Activated naive CD4-positive, alpha-beta T cell treated with anti-CD3 and anti-CD28 coated beads for 36 hours (primary cell): ENCODE measurements at regions not wholly inside any gene's neighbourhood (a gene's known extent, or its start where the extent isn't known, plus 50 kb on each side); places are given as distances from the start of the nearest gene placed in this dataset.
"Not testable (repeated sequence)": the region's sequence is repeated elsewhere in the genome, so short reads cannot be mapped to it uniquely, and the experiment has no call there.

Source experiments
- CTCF ChIA-PET: fragments of 350-600 bp; sonication (Branson Sonifier 250); formaldehyde crosslinking; loops from one replicate; lab custom pipeline; 2021; ENCODE audit warnings: antibody characterized with exemption; lab: Charles Lee
- DNase-seq: peaks from one replicate; pipeline ENCODE4 v3.0.0-alpha.2; 2020
- H3K27ac Mint-ChIP-seq: one replicate; pipeline ENCODE4 v1.8.0; 2021; ENCODE audit warnings: mild to moderate bottlenecking, mixed read lengths
- H3K27me3 Mint-ChIP-seq: one replicate; pipeline ENCODE4 v1.8.0; 2021; ENCODE audit warnings: low read depth, mixed read lengths
- H3K36me3 Mint-ChIP-seq: one replicate; pipeline ENCODE4 v1.8.0; 2021; ENCODE audit warnings: low read depth, mixed read lengths
- H3K4me1 Mint-ChIP-seq: one replicate; pipeline ENCODE4 v1.8.0; 2021; ENCODE audit warnings: low read depth, mixed read lengths
- H3K4me3 Mint-ChIP-seq: one replicate; pipeline ENCODE4 v1.8.0; 2021; ENCODE audit warnings: mild to moderate bottlenecking, moderate library complexity, mixed read lengths
- H3K9me3 Mint-ChIP-seq: one replicate; pipeline ENCODE4 v1.8.0; 2021; ENCODE audit warnings: mixed read lengths
- intact Hi-C: fragments of 100-400 bp; cut with micrococcal nuclease; formaldehyde crosslinking; loops from one replicate; pipeline ENCODE4 v1.15.1; 2023

DNA sequence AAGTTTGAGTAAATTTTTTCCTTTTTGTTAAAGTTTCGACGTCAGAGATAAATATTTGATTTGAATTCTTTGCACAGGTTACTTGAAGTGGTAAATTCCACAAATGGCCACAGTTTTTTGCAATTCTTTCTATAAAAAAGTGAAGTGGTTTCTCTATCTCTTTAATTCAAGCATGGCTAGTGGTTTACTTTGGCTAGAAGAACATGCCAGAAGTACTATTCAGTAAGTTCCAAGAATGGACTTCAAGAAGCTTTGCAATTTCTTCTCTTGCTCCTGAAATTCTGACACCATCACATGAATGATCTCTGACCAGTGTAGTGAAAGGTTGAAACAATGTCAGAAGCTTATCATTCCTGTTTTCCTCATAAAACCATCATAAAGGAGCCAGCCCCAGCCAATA is 55.7 kb upstream of the RNPC3 start:
- intact Hi-C loops: no loop called here
- Mint-ChIP-seq H3K9me3 (no peaks in the 10 kb centered on the region), H3K36me3 (no peaks in the 10 kb centered on the region), H3K4me1 (no peaks in the 10 kb centered on the region), H3K4me3 (no peak overlapping the region), H3K27me3 (peaks cover 12% of the 10 kb centered on the region), H3K27ac (no peak overlapping the region)
- no peak for DNase-seq
- CTCF ChIA-PET: interaction anchor here (0.7 kb wide), 1 partner anchor 9 kb away, joined by 4 read pairs; no protein-coding TSS in a partner anchor

DNA sequence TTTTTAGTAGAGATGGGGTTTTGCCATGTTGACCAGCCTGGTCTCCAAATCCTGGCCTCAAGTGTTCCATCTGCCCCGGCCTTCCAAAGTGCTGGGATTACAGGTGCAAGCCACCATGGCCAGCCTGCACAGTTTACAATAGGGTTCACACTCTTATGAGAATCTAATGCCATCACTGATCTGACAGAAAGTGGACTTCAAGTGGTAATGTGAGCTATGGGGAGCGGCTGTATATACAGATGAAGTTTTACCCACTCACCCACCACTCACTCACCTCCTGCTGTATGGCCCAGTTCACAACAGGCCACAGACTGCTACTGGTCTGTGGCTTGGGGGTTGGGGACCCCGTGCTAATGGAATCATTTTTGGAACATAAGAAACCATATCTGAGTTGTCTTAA is 58.4 kb upstream of the RNPC3 start:
- H3K4me1 Mint-ChIP-seq: no peaks in the 10 kb centered on the region
- peaks cover 12% of the 10 kb centered on the region for H3K27me3 Mint-ChIP-seq
- no peak for DNase-seq
- intact Hi-C loops: no loop called here
- CTCF ChIA-PET: interaction anchor here (0.8 kb wide), 1 partner anchor 17 kb away, joined by 5 read pairs; no protein-coding TSS in a partner anchor
- no peaks in the 10 kb centered on the region for H3K36me3 Mint-ChIP-seq
- no peak overlapping the region for H3K4me3 Mint-ChIP-seq
- no peak overlapping the region for H3K27ac Mint-ChIP-seq
- no peaks in the 10 kb centered on the region for H3K9me3 Mint-ChIP-seq

DNA sequence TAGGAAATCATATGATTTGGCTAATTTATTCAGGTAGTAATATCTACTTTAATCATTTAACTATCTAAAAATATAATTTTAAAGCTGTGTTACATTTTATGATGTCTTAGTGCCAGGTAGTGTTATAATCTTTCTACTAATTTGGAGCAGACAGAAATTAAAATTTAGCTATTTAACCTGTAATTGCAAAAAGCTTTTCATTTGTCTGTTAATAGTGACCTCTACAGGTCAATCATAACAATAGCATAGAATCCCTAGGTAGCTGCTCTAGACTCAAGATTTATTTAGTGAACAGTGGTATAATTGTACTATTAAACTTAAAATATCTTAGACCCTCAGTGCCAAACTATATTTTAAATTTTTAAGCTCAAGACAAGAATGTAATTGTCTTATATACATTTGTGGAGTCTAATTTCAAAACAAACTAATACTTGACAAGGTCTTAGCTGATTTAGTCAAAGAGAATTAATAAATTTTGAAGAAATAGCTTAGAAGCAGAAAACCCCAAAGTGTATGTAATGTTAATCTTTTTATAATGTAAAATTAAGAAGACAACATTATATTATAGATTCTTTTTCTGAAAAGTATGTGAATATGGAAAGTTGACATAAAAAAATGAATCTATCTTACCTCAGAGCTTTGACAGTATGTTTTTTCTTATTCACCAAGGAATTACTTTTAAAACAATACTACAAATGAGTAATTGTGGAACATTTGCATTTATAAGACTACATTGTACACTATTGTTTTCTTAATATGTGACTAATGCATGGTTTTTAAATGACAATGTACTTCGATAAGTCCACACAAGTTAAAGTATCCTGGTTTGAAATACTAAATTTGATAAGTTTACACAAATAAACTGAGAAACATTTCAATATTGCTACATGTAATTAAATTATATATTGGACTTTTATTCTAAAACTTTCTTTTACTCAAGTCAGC is 64.1 kb upstream of the RNPC3 start:
- Mint-ChIP-seq H3K4me3 (no peak overlapping the region), H3K4me1 (no peaks in the 10 kb centered on the region), H3K9me3 (no peaks in the 10 kb centered on the region), H3K27ac (no peak overlapping the region), H3K36me3 (no peaks in the 10 kb centered on the region), H3K27me3 (no peaks in the 10 kb centered on the region)
- intact Hi-C loops: loop anchor here (1.0 kb wide), 2 partner anchors 54 to 355 kb away; no protein-coding TSS in a partner anchor
- DNase-seq: no peak
- CTCF ChIA-PET: interaction anchor here (0.6 to 1.8 kb wide), 20 partner anchors 8 to 1941 kb away, joined by 3 to 11 read pairs (median 4); no protein-coding TSS in a partner anchor

DNA sequence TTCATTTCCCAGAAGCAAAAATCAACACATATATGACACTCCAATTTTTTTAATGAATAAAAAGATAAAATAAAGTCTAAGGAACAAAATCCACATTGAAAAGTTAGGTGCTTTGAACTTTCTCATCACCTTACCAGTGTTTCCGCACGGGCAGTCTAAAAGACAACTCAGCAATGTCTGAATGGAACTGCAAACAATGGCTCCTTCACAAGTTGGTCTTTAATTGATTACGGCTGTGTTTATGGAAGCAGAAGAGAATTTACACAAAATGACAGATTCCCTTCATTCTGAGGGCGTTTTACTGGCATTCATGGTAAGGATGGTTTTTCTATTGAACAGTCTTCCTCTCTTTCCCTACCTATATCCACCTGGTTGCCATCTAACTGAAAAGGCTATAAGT is 65.0 kb upstream of the RNPC3 start:
- H3K36me3 Mint-ChIP-seq: no peaks in the 10 kb centered on the region
- H3K27me3 Mint-ChIP-seq: no peaks in the 10 kb centered on the region
- H3K9me3 Mint-ChIP-seq: no peaks in the 10 kb centered on the region
- no peak for DNase-seq
- H3K4me1 Mint-ChIP-seq: no peaks in the 10 kb centered on the region
- H3K4me3 Mint-ChIP-seq: no peak overlapping the region
- intact Hi-C loops: no loop called here
- CTCF ChIA-PET: interaction anchor here (0.8 to 1.8 kb wide), 9 partner anchors 9 to 1940 kb away, joined by 3 to 10 read pairs (median 4); no protein-coding TSS in a partner anchor
- H3K27ac Mint-ChIP-seq: no peak overlapping the region

DNA sequence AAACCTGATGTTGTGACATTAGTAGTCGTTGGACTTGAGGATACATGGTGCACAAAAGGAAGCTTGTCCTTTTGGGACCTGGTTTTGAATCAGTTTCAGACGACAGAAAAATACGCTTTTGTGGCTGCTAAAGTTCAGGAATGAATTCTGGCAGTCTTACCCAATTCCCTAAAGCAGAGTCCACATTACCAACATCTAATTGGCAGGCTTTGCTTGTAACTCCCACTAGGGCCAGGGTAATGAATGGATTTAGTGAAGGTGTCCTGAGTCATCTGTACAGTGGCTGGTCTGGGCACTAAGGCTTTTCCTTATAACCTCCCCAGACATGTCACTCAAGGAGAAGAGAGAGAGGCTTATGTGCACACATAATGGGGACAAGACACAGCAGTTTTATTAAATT is 66.2 kb upstream of the RNPC3 start:
- CTCF ChIA-PET: no interaction called here
- DNase-seq: no peak
- no peaks in the 10 kb centered on the region for H3K4me1 Mint-ChIP-seq
- H3K4me3 Mint-ChIP-seq: no peak overlapping the region
- H3K36me3 Mint-ChIP-seq: no peaks in the 10 kb centered on the region
- H3K27ac Mint-ChIP-seq: no peak overlapping the region
- intact Hi-C loops: no loop called here
- no peaks in the 10 kb centered on the region for H3K27me3 Mint-ChIP-seq
- H3K9me3 Mint-ChIP-seq: no peaks in the 10 kb centered on the region

DNA sequence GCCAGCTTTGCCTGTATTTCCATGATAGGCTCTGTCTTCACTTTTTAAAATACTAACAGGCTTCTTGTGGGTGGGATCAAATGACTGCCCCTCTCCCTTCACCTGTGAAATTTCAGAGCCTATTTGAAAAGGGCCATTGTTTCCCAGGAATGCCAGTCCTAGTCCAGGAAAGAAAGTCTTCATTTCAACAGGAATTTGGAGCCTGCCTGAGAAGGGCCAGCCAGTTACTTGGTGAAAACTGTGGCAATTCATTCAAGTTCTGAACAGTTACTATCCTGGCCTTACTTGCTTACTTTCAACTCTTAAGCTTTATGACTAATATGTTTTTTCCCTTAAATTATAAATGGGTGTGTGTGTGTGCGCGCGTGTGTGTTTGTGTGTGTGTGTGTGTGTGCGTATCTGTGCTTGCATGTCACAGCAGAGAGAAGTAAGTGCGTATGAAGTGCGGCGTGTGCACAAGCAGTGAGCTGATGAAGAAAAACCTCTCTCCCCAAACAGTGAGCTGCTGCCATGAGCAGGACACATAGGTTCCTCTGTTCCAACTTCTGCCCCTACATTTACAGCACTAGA is 67.5 kb upstream of the RNPC3 start:
- H3K4me1 Mint-ChIP-seq: no peaks in the 10 kb centered on the region
- no peak overlapping the region for H3K27ac Mint-ChIP-seq
- no peak for DNase-seq
- CTCF ChIA-PET: interaction anchor here (0.8 kb wide), 1 partner anchor 10 kb away, joined by 5 read pairs; no protein-coding TSS in a partner anchor
- no peak overlapping the region for H3K4me3 Mint-ChIP-seq
- no peaks in the 10 kb centered on the region for H3K9me3 Mint-ChIP-seq
- intact Hi-C loops: no loop called here
- H3K27me3 Mint-ChIP-seq: no peaks in the 10 kb centered on the region
- H3K36me3 Mint-ChIP-seq: no peaks in the 10 kb centered on the region

DNA sequence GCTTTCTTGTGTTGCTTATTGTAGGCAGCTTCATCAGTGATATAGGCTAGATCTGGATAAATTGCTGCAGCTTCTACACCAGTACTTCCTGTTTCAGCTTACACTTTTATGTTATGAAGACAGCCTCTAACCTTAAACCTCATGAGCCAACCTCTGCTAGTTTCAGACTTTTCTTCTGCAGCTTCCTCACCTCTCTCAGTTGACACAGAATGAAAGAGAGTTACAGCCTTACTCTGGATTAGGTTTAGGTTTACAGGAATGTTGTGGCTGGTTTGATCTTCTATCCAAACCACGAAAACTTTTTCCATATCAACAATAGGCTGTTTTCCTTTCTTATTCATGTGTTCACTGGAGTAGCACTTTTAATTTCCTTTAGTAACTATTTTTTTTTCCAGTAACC is 76.9 kb upstream of the RNPC3 start:
- Mint-ChIP-seq H3K27ac (no peak overlapping the region), H3K4me1 (peaks cover 12% of the 10 kb centered on the region), H3K9me3 (no peaks in the 10 kb centered on the region), H3K27me3 (no peaks in the 10 kb centered on the region), H3K36me3 (no peaks in the 10 kb centered on the region), H3K4me3 (no peak overlapping the region)
- intact Hi-C loops: loop anchor here (2.0 kb wide), 1 partner anchor 66 kb away; no protein-coding TSS in a partner anchor
- DNase-seq: no peak
- CTCF ChIA-PET: interaction anchor here (0.6 to 2.3 kb wide), 4 partner anchors 13 to 342 kb away, joined by 3 to 10 read pairs (median 4); no protein-coding TSS in a partner anchor

DNA sequence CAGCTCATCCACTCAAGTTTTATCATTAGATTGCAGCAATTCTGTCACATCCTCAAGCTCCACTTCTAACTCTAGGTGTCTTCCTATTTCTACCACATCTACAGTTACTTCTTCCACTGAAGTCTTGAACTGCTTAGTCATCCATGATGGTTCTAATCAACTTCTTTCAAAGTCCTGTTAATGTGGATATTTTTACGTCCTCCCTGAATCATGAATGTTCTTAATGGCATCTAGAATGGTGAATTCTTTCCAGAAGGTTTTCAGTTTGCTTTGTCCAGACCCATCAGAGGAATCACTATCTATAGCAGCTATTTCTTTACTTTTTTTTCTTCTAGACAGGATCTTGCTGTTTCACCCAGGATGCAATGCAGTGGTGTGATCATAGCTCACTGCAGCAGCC is 78.0 kb upstream of the RNPC3 start:
- CTCF ChIA-PET: interaction anchor here (1.7 to 2.3 kb wide), 3 partner anchors 14 to 341 kb away, joined by 4 to 10 read pairs (median 4); no protein-coding TSS in a partner anchor
- H3K27me3 Mint-ChIP-seq: no peaks in the 10 kb centered on the region
- no peaks in the 10 kb centered on the region for H3K9me3 Mint-ChIP-seq
- intact Hi-C loops: no loop called here
- H3K36me3 Mint-ChIP-seq: no peaks in the 10 kb centered on the region
- DNase-seq: no peak
- no peak overlapping the region for H3K27ac Mint-ChIP-seq
- no peak overlapping the region for H3K4me3 Mint-ChIP-seq
- peaks cover 12% of the 10 kb centered on the region for H3K4me1 Mint-ChIP-seq

DNA sequence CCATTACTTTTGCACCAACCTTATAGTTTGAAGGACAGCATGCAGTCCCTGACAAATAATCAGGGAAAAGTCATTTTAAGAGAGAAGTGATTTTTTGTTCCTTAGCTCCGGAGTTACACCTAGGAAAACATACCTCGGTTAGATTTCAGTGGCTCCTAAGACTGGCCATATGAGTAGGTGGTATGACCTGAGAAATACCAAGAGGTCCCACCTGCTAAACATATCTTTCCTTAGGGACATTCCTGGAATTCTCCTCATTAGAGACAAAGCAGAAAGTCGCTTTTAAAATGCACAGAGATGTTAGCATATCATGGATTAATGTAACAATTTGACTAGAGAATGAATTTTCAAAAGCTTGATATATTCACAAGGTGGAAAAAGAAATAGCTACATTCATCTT is 84.2 kb upstream of the RNPC3 start:
- Mint-ChIP-seq H3K27ac (no peak overlapping the region), H3K36me3 (no peaks in the 10 kb centered on the region), H3K27me3 (no peaks in the 10 kb centered on the region), H3K4me3 (no peak overlapping the region), H3K9me3 (no peaks in the 10 kb centered on the region), H3K4me1 (peaks cover 3% of the 10 kb centered on the region)
- no peak for DNase-seq
- CTCF ChIA-PET: no interaction called here
- intact Hi-C loops: no loop called here

DNA sequence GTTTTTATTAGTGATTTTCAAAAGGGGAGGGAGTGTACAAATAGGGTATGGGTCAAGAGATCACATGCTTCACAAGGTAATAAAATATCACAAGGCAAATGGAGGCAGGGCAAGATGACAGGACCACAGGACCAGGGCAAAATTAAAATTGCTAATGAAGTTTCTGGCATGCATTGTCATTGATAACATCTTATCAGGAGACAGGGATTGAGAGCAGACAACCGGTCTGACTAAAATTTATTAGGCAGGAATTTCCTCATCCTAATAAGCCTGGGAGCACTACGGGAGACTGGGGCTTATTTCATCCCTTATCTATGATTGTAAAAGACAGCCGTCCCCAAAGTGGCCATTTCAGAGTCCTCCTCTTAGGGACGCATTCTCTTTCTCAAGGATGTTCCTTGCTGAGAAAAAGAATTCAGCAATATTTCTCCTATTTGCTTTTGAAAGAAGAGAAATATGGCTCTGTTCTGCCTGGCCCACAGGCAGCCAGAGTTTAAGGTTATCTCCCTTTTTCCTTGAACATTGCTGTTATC is 88.9 kb upstream of the RNPC3 start:
- H3K27ac Mint-ChIP-seq, CTCF ChIA-PET, H3K27me3 Mint-ChIP-seq, intact Hi-C loops, H3K4me1 Mint-ChIP-seq, DNase-seq, H3K9me3 Mint-ChIP-seq, H3K36me3 Mint-ChIP-seq, H3K4me3 Mint-ChIP-seq: not testable (repeated sequence)

DNA sequence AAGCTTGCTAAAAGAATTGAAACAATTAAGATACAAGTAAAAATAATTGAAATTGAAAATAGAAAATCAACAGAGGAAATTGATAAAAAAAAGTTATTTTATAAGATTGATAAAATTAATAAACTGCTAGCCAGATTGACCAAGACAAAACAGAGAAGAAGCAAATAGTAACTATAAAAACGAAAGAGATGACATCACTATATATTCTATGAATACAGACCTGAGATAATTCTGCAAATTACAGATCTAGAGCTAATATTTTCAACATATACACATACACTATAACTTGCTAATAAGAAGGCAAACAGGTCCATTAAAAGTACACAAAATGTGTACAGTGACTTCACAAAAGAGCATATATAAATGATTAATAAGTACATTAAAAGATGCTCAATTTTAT is 90.1 kb upstream of the RNPC3 start:
- Mint-ChIP-seq H3K27ac (no peak overlapping the region), H3K4me1 (peaks cover 3% of the 10 kb centered on the region), H3K27me3 (no peaks in the 10 kb centered on the region), H3K9me3 (no peaks in the 10 kb centered on the region), H3K36me3 (no peaks in the 10 kb centered on the region), H3K4me3 (no peak overlapping the region)
- intact Hi-C loops: no loop called here
- no peak for DNase-seq
- CTCF ChIA-PET: no interaction called here

DNA sequence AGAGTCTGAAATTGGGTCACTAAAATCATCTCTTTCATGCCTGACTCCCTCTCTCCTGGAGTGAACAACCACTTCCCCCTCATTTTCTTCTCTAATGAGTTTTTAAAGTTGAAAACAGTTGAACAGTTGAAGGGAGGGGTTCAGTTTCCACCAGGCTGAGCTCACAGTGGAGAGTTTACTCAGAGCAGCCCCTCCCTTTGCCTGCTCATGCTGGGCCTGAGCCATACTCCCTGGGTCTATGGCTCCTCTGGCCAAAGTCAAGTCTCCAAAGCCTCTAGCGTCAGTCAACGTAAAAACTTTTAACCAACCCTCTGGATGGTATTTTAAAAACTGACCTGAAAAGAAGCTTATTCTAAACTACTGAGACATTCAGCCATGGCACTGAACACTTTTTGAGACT is 100.8 kb upstream of the RNPC3 start:
- H3K27ac Mint-ChIP-seq: no peak overlapping the region
- H3K36me3 Mint-ChIP-seq: no peaks in the 10 kb centered on the region
- intact Hi-C loops: no loop called here
- DNase-seq: no peak
- H3K27me3 Mint-ChIP-seq: no peaks in the 10 kb centered on the region
- no peak overlapping the region for H3K4me3 Mint-ChIP-seq
- CTCF ChIA-PET: no interaction called here
- no peaks in the 10 kb centered on the region for H3K4me1 Mint-ChIP-seq
- no peaks in the 10 kb centered on the region for H3K9me3 Mint-ChIP-seq
